ENCODE measurements at regions not wholly inside any gene's neighbourhood (a gene's known extent, or its start where the extent isn't known, plus 50 kb on each side); places are given as distances from the start of the nearest gene placed in this dataset.

GRCh38 chr16:60815865-60816264 is 1220.4 kb downstream of the CDH8 start:
- TF ChIP-seq MYNN (CRISPR knock-in tag; IDR thresholded peaks at IDR 0.05; ENCODE audit: low read depth) (no peak), EP300 (IDR thresholded peaks at IDR 0.05; ENCODE audit: low read depth in 2 of 2, low read length in 2 of 2) (no peak), EP300 (CRISPR knock-in tag; IDR thresholded peaks at IDR 0.05; ENCODE audit: borderline replicate concordance) (no peak), ZC3H4 (CRISPR knock-in tag; IDR thresholded peaks at IDR 0.05; ENCODE audit: borderline replicate concordance) (no peak), NBN (conservative IDR thresholded peaks at IDR 0.05) (no peak), AGO2 (optimal IDR thresholded peaks at IDR 0.05; ENCODE audit: low read depth, low read length) (no peak), SMARCE1 (IDR thresholded peaks at IDR 0.05; ENCODE audit: borderline replicate concordance) (no peak), KLF13 (CRISPR knock-in tag; IDR thresholded peaks at IDR 0.05) (no peak), ZNF234 (CRISPR knock-in tag; conservative IDR thresholded peaks at IDR 0.05) (no peak), CTCF (CRISPR knock-in tag; IDR thresholded peaks at IDR 0.05) (no peak), RAD51 (IDR thresholded peaks at IDR 0.05; ENCODE audit: borderline replicate concordance) (no peak)

All from HepG2 (cell line).